HepG2 (cell line): ENCODE measurements at regions not wholly inside any gene's neighbourhood (a gene's known extent, or its start where the extent isn't known, plus 50 kb on each side); places are given as distances from the start of the nearest gene placed in this dataset.

Experiments used
- ATAC-seq: fragments of 200-7000 bp; cut with Tn5 transposase; 3 replicates; pipeline ENCODE4 v1.9.1; 2020; ENCODE audit warnings: mild to moderate bottlenecking, moderate library complexity
- BruUV-seq: library from RNA; stranded (reverse); fragments of 400-500 nt; replicated peaks from 2 replicates; lab custom pipeline; 2021; lab: Mats Ljungman, UMichigan
- CTCF ChIA-PET: fragments of 300-600 bp; formaldehyde crosslinking; extraction: SDS; loops from one replicate; lab custom pipeline; 2021; ENCODE audit warnings: low total read pairs, inconsistent platforms, low intra/inter-chr PET ratio; lab: Yijun Ruan, JAX
- POLR2A ChIA-PET: fragments of 350-600 bp; sonication (Branson Sonifier 250); formaldehyde crosslinking; loops from one replicate; lab custom pipeline; 2020; ENCODE audit warnings: antibody characterized with exemption, inconsistent platforms; lab: Yijun Ruan, JAX
- DNase-seq: peaks from one replicate; pipeline ENCODE4 v3.0.0-alpha.2; 2015; ENCODE audit warnings: low spot score
- FAIRE-seq: peaks from 3 replicates; lab custom pipeline; 2011; peaks lifted over from hg19 to GRCh38; lab: Jason Lieb, UNC
- H2AFZ ChIP-seq: one replicate; pipeline ENCODE4 v1.6.1; 2011; ENCODE audit warnings: low read length, inconsistent platforms
- H3K27ac ChIP-seq: fragments of 300-600 bp; 3 replicates; pipeline ENCODE4 v1.8.0; 2011; ENCODE audit warnings: mixed run types, mild to moderate bottlenecking, mixed read lengths, low read length, inconsistent platforms; ENCODE audit not compliant: insufficient read depth; ENCODE audit errors: extremely low read length
- H3K27me3 ChIP-seq, 2 experiments: fragments of 200-600 bp in 1 of 2; 2 replicates in 1 of 2; 3 replicates in 1 of 2; pipeline versions ENCODE4 v1.6.0 to v1.8.0; 2011; ENCODE audit warnings: low read length in 2 of 2, mild to moderate bottlenecking in 2 of 2, moderate library complexity in 2 of 2, inconsistent platforms in 1 of 2; ENCODE audit not compliant: insufficient read depth in 2 of 2, control insufficient read depth in 1 of 2
- H3K36me3 ChIP-seq, 2 experiments: fragments of 200-600 bp in 1 of 2; replicated peaks in 1 of 2; 2 replicates in 1 of 2; 3 replicates in 1 of 2; pipeline versions ENCODE4 v1.5.1 to v1.8.0; 2011; ENCODE audit warnings: low read length in 2 of 2, inconsistent platforms in 1 of 2; ENCODE audit not compliant: insufficient read depth in 2 of 2, control insufficient read depth in 1 of 2
- H3K4me1 ChIP-seq: 2 replicates; pipeline ENCODE4 v1.5.1; 2012; ENCODE audit warnings: low read length, inconsistent platforms; ENCODE audit not compliant: insufficient read depth
- H3K4me2 ChIP-seq: 2 replicates; pipeline ENCODE4 v1.6.0; 2011; ENCODE audit warnings: low read depth, low read length, inconsistent platforms
- H3K4me3 ChIP-seq, 3 experiments: fragments of 200-600 bp in 1 of 3; sonication (generic), shearing (Covaris generic) in 1 of 3; replicated peaks in 1 of 3; 2 replicates each; pipeline ENCODE4 v1.5.1; 2011 to 2016; ENCODE audit warnings: low read length in 3 of 3, inconsistent platforms in 2 of 3, low read depth in 2 of 3, mild to moderate bottlenecking in 2 of 3, control low read depth in 1 of 3, mixed read lengths in 1 of 3; ENCODE audit not compliant: insufficient read depth in 1 of 3
- H3K79me2 ChIP-seq: one replicate; pipeline ENCODE4 v1.6.1; 2011; ENCODE audit warnings: low read length, inconsistent platforms; ENCODE audit not compliant: insufficient read depth
- H3K9ac ChIP-seq: 2 replicates; pipeline ENCODE4 v1.6.0; 2011; ENCODE audit warnings: mild to moderate bottlenecking, low read depth, low read length, inconsistent platforms; ENCODE audit not compliant: insufficient read depth
- H3K9me3 ChIP-seq: 2 replicates; pipeline ENCODE4 v1.5.1; 2012; ENCODE audit warnings: mild to moderate bottlenecking, low read length
- H4K20me1 ChIP-seq: 2 replicates; pipeline ENCODE4 v1.6.0; 2011; ENCODE audit warnings: inconsistent platforms, mild to moderate bottlenecking, low read length, moderate library complexity; ENCODE audit not compliant: insufficient read depth
- BHLHE40 ChIP-seq: IDR thresholded peaks from 2 replicates; pipeline ENCODE4 v1.6.1; 2011; ENCODE audit warnings: low read length, improper control_type of control experiment
- KLF12 ChIP-seq: sonication (generic); formaldehyde crosslinking; IDR thresholded peaks from 2 replicates; pipeline ENCODE4 v1.4.0; 2020; ENCODE audit warnings: missing genetic modification reagents, borderline replicate concordance
- MAZ ChIP-seq, 2 experiments: sonication (generic) in 1 of 2; formaldehyde crosslinking in 1 of 2; IDR thresholded peaks; 2 replicates each; pipeline versions ENCODE4 v1.5.0 to v1.6.1; 2012 to 2020; ENCODE audit warnings: low read depth in 2 of 2, mild to moderate bottlenecking in 2 of 2, borderline replicate concordance in 1 of 2, improper control_type of control experiment in 1 of 2, low read length in 1 of 2, missing genetic modification reagents in 1 of 2, moderate library complexity in 1 of 2
- POLR2G ChIP-seq: fragments of 200-400 bp; formaldehyde crosslinking; IDR thresholded peaks from 2 replicates; pipeline ENCODE4 v1.6.1; 2018; ENCODE audit warnings: mild to moderate bottlenecking, low read depth, low read length, moderate library complexity
- ZEB1 ChIP-seq: IDR thresholded peaks from 2 replicates; pipeline ENCODE4 v1.6.1; 2012; ENCODE audit warnings: mild to moderate bottlenecking, low read depth, inconsistent platforms; ENCODE audit not compliant: insufficient replicate concordance
- ZFAT ChIP-seq: sonication (generic); formaldehyde crosslinking; conservative IDR thresholded peaks from 2 replicates; pipeline ENCODE4 v1.8.1; 2023; ENCODE audit warnings: missing genetic modification reagents, inconsistent platforms
- ZFY ChIP-seq: sonication (generic); formaldehyde crosslinking; IDR thresholded peaks from 2 replicates; pipeline ENCODE4 v1.4.0; 2020; ENCODE audit warnings: missing genetic modification reagents
- ZKSCAN8 ChIP-seq: IDR thresholded peaks from 2 replicates; pipeline ENCODE4 v1.6.1; 2016; ENCODE audit warnings: borderline replicate concordance, missing genetic modification reagents, missing compliant biosample characterization
- ZMYM2 ChIP-seq: sonication (generic); formaldehyde crosslinking; IDR thresholded peaks from 2 replicates; pipeline ENCODE4 v1.8.0; 2022; ENCODE audit warnings: mild to moderate bottlenecking, missing genetic modification reagents
- ZNF224 ChIP-seq: sonication (generic); formaldehyde crosslinking; IDR thresholded peaks from 2 replicates; pipeline ENCODE4 v1.5.0; 2020; ENCODE audit warnings: mild to moderate bottlenecking, missing genetic modification reagents
- ZNF589 ChIP-seq: sonication (generic); formaldehyde crosslinking; conservative IDR thresholded peaks from 2 replicates; pipeline ENCODE4 v1.8.0; 2022; ENCODE audit warnings: mild to moderate bottlenecking, moderate library complexity, missing genetic modification reagents
- WGBS: methylation state at CpG from one replicate; pipeline ENCODE4 v1.1.6; 2017; ENCODE audit warnings: low lambda C conversion rate; 5-methylcytosine and 5-hydroxymethylcytosine counted together
- in situ Hi-C: cut with HindIII; loops from 2 replicates; pipeline ENCODE4 v1.10.0; 2017; ENCODE audit warnings: low pct_unique_long_range_greater_than_20kb; ENCODE audit not compliant: extremely low pct_ligation_motif_present
- intact Hi-C: fragments of 100-400 bp; cut with micrococcal nuclease; formaldehyde crosslinking; loops from one replicate; pipeline ENCODE4 v1.10.0; 2022; ENCODE audit not compliant: unreplicated experiment
- TF ChIP-seq, protein P1 (sequence below): sonication (generic); formaldehyde crosslinking; IDR thresholded peaks from 2 replicates; pipeline ENCODE4 v1.5.1; 2020; ENCODE audit warnings: mild to moderate bottlenecking, moderate library complexity, missing genetic modification reagents
- TF ChIP-seq, protein P2 (sequence below): sonication (generic); formaldehyde crosslinking; IDR thresholded peaks from 2 replicates; pipeline ENCODE4 v1.5.0; 2020; ENCODE audit warnings: mild to moderate bottlenecking, missing genetic modification reagents, moderate library complexity
- TF ChIP-seq, protein P3 (sequence below): sonication (generic); formaldehyde crosslinking; IDR thresholded peaks from 2 replicates; pipeline ENCODE4 v1.4.0; 2020; ENCODE audit warnings: missing genetic modification reagents

DNA sequence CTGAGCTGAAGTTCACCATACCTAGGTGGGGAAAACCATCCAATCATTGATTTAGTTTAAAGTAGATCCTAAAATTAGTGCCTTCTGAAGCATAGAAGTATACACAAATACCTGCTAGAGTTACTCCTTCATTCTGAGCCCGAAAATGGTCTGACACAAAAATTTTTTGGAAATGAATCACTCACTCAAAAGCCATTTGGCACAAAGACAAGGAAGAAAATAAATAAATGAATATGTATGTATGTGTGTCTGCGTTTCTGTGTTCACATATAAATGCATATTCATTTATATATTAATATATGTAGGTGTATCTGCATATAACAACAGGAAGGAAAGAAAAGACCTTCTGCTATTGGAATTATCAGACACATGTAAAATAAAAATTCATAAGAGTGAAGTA lies 614.4 kb upstream of the PCDH9 start:
- Histone ChIP-seq H3K9ac (no peak overlapping the region), H3K4me1 (no peaks in the 10 kb centered on the region), H3K27me3 (no peaks in the 10 kb centered on the region), H3K9me3 (no peaks in the 10 kb centered on the region), H3K4me2 (no peak overlapping the region), H3K27ac (no peak overlapping the region), H2AFZ (no peak overlapping the region), H3K79me2 (no peaks in the 10 kb centered on the region), H4K20me1 (no peaks in the 10 kb centered on the region), H3K36me3 (no peaks in the 10 kb centered on the region), H3K4me3 (no peak overlapping the region)
- in situ Hi-C loops (no loop called here), intact Hi-C loops (no loop called here)
- 0% methylated on average over 2 of the region's 2 CpGs for WGBS
- TF ChIP-seq POLR2G (no peak), ZKSCAN8 (CRISPR knock-in tag) (no peak), ZNF224 (CRISPR knock-in tag) (no peak), KLF12 (CRISPR knock-in tag) (no peak), ZFAT (CRISPR knock-in tag) (no peak), BHLHE40 (no peak)
- TF ChIP-seq, protein P1, sequence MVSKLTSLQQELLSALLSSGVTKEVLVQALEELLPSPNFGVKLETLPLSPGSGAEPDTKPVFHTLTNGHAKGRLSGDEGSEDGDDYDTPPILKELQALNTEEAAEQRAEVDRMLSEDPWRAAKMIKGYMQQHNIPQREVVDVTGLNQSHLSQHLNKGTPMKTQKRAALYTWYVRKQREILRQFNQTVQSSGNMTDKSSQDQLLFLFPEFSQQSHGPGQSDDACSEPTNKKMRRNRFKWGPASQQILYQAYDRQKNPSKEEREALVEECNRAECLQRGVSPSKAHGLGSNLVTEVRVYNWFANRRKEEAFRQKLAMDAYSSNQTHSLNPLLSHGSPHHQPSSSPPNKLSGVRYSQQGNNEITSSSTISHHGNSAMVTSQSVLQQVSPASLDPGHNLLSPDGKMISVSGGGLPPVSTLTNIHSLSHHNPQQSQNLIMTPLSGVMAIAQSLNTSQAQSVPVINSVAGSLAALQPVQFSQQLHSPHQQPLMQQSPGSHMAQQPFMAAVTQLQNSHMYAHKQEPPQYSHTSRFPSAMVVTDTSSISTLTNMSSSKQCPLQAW (CRISPR knock-in tag), result no peak
- no peak for FAIRE-seq
- ChIA-PET CTCF (no interaction called here), POLR2A (no interaction called here)
- no peak for DNase-seq
- no peak for ATAC-seq
- BruUV-seq, result no TSS peak

DNA sequence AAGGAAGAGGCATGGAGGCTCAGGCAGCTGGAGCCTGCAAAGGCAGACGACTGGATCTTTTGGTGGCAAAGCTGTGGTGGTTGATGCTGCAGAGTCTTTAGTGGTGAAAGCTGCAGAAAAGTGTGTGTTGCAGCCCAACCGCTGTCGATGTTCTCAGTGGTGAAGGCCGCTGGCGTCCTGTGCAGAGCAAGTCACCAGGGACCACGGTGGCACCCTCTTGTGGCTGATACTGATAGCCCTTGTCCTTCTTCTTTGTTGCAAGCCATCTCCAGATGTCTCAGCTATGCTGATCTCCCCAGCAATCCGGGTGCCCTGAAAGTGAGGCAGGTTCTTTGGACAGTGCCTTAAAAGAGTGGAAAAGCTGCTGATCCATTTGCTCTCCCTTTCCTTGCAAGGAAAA lies 610.9 kb upstream of the PCDH9 start:
- WGBS, result 42% methylated on average over 3 of the region's 7 CpGs
- H3K9me3 ChIP-seq, result no peaks in the 10 kb centered on the region
- no peaks in the 10 kb centered on the region for H3K27me3 ChIP-seq
- no peak overlapping the region for H3K9ac ChIP-seq
- POLR2A ChIA-PET, result no interaction called here
- in situ Hi-C loops, result no loop called here
- no peak overlapping the region for H3K4me3 ChIP-seq
- H3K4me2 ChIP-seq, result no peak overlapping the region
- CTCF ChIA-PET, result no interaction called here
- no peaks in the 10 kb centered on the region for H4K20me1 ChIP-seq
- H3K4me1 ChIP-seq, result no peaks in the 10 kb centered on the region
- no TSS peak for BruUV-seq
- no peak overlapping the region for H3K27ac ChIP-seq
- peak; percentile 75 for ATAC-seq
- intact Hi-C loops, result no loop called here
- TF ChIP-seq, protein P2, sequence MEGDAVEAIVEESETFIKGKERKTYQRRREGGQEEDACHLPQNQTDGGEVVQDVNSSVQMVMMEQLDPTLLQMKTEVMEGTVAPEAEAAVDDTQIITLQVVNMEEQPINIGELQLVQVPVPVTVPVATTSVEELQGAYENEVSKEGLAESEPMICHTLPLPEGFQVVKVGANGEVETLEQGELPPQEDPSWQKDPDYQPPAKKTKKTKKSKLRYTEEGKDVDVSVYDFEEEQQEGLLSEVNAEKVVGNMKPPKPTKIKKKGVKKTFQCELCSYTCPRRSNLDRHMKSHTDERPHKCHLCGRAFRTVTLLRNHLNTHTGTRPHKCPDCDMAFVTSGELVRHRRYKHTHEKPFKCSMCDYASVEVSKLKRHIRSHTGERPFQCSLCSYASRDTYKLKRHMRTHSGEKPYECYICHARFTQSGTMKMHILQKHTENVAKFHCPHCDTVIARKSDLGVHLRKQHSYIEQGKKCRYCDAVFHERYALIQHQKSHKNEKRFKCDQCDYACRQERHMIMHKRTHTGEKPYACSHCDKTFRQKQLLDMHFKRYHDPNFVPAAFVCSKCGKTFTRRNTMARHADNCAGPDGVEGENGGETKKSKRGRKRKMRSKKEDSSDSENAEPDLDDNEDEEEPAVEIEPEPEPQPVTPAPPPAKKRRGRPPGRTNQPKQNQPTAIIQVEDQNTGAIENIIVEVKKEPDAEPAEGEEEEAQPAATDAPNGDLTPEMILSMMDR, result peak; percentile 30; the same call in 1 of the 2 replicates
- TF ChIP-seq MAZ (IDR thresholded peaks at IDR 0.05; ENCODE audit: borderline replicate concordance, low read depth, low read length) (no peak), MAZ (CRISPR knock-in tag; IDR thresholded peaks at IDR 0.05; ENCODE audit: low read depth) (no peak), ZEB1 (no peak), ZFY (no peak), ZNF589 (CRISPR knock-in tag) (no peak), ZMYM2 (CRISPR knock-in tag) (no peak)
- TF ChIP-seq, protein P3, sequence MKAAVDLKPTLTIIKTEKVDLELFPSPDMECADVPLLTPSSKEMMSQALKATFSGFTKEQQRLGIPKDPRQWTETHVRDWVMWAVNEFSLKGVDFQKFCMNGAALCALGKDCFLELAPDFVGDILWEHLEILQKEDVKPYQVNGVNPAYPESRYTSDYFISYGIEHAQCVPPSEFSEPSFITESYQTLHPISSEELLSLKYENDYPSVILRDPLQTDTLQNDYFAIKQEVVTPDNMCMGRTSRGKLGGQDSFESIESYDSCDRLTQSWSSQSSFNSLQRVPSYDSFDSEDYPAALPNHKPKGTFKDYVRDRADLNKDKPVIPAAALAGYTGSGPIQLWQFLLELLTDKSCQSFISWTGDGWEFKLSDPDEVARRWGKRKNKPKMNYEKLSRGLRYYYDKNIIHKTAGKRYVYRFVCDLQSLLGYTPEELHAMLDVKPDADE (CRISPR knock-in tag), result no peak
- TF ChIP-seq, all 625 proteins: peak for 1
- H3K79me2 ChIP-seq, result no peaks in the 10 kb centered on the region
- no peak for FAIRE-seq
- no peak overlapping the region for H2AFZ ChIP-seq
- no peaks in the 10 kb centered on the region for H3K36me3 ChIP-seq
- no peak for DNase-seq
